HCT116 (cell line): ENCODE measurements at regions not wholly inside any gene's neighbourhood (a gene's known extent, or its start where the extent isn't known, plus 50 kb on each side); places are given as distances from the start of the nearest gene placed in this dataset.

Source experiments
- ATAC-seq: fragments of 200-7000 bp; cut with Tn5 transposase; 2 replicates; pipeline ENCODE4 v1.9.1; 2020; ENCODE audit warnings: mild to moderate bottlenecking, moderate library complexity
- BruUV-seq: library from RNA; stranded (reverse); fragments of 400-500 nt; replicated peaks from 2 replicates; lab custom pipeline; 2021; lab: Mats Ljungman, UMichigan
- CTCF ChIA-PET: fragments of 300-600 bp; sonication (Branson Sonifier 250); formaldehyde crosslinking; loops from one replicate; lab custom pipeline; 2021; ENCODE audit warnings: antibody characterized with exemption; lab: Charles Lee
- POLR2A ChIA-PET: fragments of 300-600, 350-600 bp; sonication (Branson Sonifier 250); formaldehyde crosslinking; loops from one replicate; lab custom pipeline; 2021; ENCODE audit warnings: antibody characterized with exemption; lab: Charles Lee
- RAD21 ChIA-PET, 2 experiments: fragments of 300-600 bp; sonication (Branson Sonifier 250); formaldehyde crosslinking; loops; one replicate each; lab custom pipeline; 2023; ENCODE audit warnings: low total read pairs in 2 of 2; ENCODE audit not compliant: uncharacterized antibody in 2 of 2, unreplicated experiment in 2 of 2, low non-redundant PET in 1 of 2; lab: Charles Lee
- DNase-seq: peaks from one replicate; pipeline ENCODE4 v3.0.0-alpha.2; 2010; ENCODE audit warnings: low read depth, low spot score
- H2AFZ ChIP-seq: fragments of 200-600 bp; shearing (Covaris generic), sonication (generic); 2 replicates; pipeline ENCODE4 v1.6.1; 2017; ENCODE audit warnings: low read depth, mixed run types, mixed read lengths, antibody characterized with exemption, low read length; ENCODE audit not compliant: poor library complexity, severe bottlenecking
- H3K27ac ChIP-seq: 2 replicates; pipeline ENCODE4 v1.5.1; 2012; ENCODE audit warnings: low read depth, low read length
- H3K27me3 ChIP-seq: fragments of 200-600 bp; sonication (generic); 2 replicates; pipeline ENCODE4 v1.6.1; 2016; ENCODE audit warnings: mixed run types, low read length, mixed read lengths; ENCODE audit not compliant: insufficient read depth
- H3K36me3 ChIP-seq, 2 experiments: fragments of 200-500 bp in 1 of 2; fragments of 200-600 bp in 1 of 2; sonication (Bioruptor generic) in 1 of 2; sonication (generic) in 1 of 2; 2 replicates each; pipeline versions ENCODE4 v1.5.1 to v1.6.1; 2014 to 2016; ENCODE audit warnings: low read length in 2 of 2, inconsistent platforms in 1 of 2, mixed read lengths in 1 of 2, mixed run types in 1 of 2; ENCODE audit not compliant: insufficient read depth in 2 of 2, control insufficient read depth in 1 of 2
- H3K4me1 ChIP-seq, 2 experiments: fragments of 200-600 bp in 1 of 2; sonication (generic) in 1 of 2; 2 replicates each; pipeline versions ENCODE4 v1.5.1 to v1.6.1; 2012 to 2017; ENCODE audit warnings: low read length in 2 of 2, inconsistent platforms in 1 of 2, mild to moderate bottlenecking in 1 of 2, mixed read lengths in 1 of 2, mixed run types in 1 of 2, moderate library complexity in 1 of 2; ENCODE audit not compliant: insufficient read depth in 2 of 2, control insufficient read depth in 1 of 2
- H3K4me2 ChIP-seq: fragments of 200-600 bp; sonication (generic); 2 replicates; pipeline ENCODE4 v1.6.1; 2017; ENCODE audit warnings: mixed run types, low read length, mixed read lengths
- H3K4me3 ChIP-seq, 2 experiments: fragments of 200-600 bp in 1 of 2; sonication (generic) in 1 of 2; replicated peaks in 1 of 2; 2 replicates each; pipeline ENCODE4 v1.5.1; 2011 to 2016; ENCODE audit warnings: low read length in 2 of 2, control low read depth in 1 of 2, low read depth in 1 of 2, mild to moderate bottlenecking in 1 of 2, mixed read lengths in 1 of 2, mixed run types in 1 of 2
- H3K79me2 ChIP-seq: fragments of 200-600 bp; sonication (generic); 2 replicates; pipeline ENCODE4 v1.6.1; 2017; ENCODE audit warnings: mild to moderate bottlenecking, mixed run types, low read length, moderate library complexity, mixed read lengths; ENCODE audit not compliant: insufficient read depth
- H3K9ac ChIP-seq: fragments of 200-600 bp; sonication (generic); 2 replicates; pipeline ENCODE4 v1.6.1; 2016; ENCODE audit warnings: low read length, mixed read lengths
- H3K9me2 ChIP-seq: fragments of 200-600 bp; sonication (generic), shearing (Covaris generic); 2 replicates; pipeline ENCODE4 v1.6.1; 2017; ENCODE audit warnings: mixed run types, mild to moderate bottlenecking, moderate library complexity; ENCODE audit not compliant: insufficient read depth
- H3K9me3 ChIP-seq, 2 experiments: fragments of 200-500 bp in 1 of 2; fragments of 200-600 bp in 1 of 2; sonication (Bioruptor generic) in 1 of 2; sonication (generic) in 1 of 2; 2 replicates each; pipeline ENCODE4 v1.6.1; 2014 to 2017; ENCODE audit warnings: low read length in 2 of 2, mixed read lengths in 2 of 2, inconsistent platforms in 1 of 2, low read depth in 1 of 2, mild to moderate bottlenecking in 1 of 2, mixed run types in 1 of 2, moderate library complexity in 1 of 2; ENCODE audit not compliant: control insufficient read depth in 1 of 2, insufficient read depth in 1 of 2
- H4K20me1 ChIP-seq: fragments of 200-600 bp; sonication (generic), shearing (Covaris generic); 2 replicates; pipeline ENCODE4 v1.6.1; 2017; ENCODE audit warnings: mixed run types, mild to moderate bottlenecking, moderate library complexity; ENCODE audit not compliant: insufficient read depth
- ATF3 ChIP-seq: IDR thresholded peaks from 2 replicates; pipeline ENCODE4 v1.6.1; 2012
- CBX3 ChIP-seq: IDR thresholded peaks from 2 replicates; pipeline ENCODE4 v1.6.1; 2012; ENCODE audit warnings: low read depth
- CTCF ChIP-seq, 3 experiments: fragments of 200-600 bp in 1 of 3; sonication (generic) in 1 of 3; IDR thresholded peaks in 2 of 3; conservative IDR thresholded peaks in 1 of 3; 2 replicates each; pipeline ENCODE4 v1.5.1; 2012 to 2017; ENCODE audit warnings: low read depth in 2 of 3, low read length in 2 of 3, antibody characterized with exemption in 1 of 3, borderline replicate concordance in 1 of 3, control low read depth in 1 of 3, mild to moderate bottlenecking in 1 of 3, mixed read lengths in 1 of 3, mixed run types in 1 of 3, moderate library complexity in 1 of 3; ENCODE audit not compliant: insufficient read depth in 1 of 3
- EGR1 ChIP-seq: IDR thresholded peaks from 2 replicates; pipeline ENCODE4 v1.6.1; 2012; ENCODE audit warnings: low read depth
- ELF1 ChIP-seq: IDR thresholded peaks from 2 replicates; pipeline ENCODE4 v1.6.1; 2012; ENCODE audit warnings: low read depth, borderline replicate concordance
- EZH2 ChIP-seq: fragments of 200-600 bp; sonication (generic); IDR thresholded peaks from 2 replicates; pipeline ENCODE4 v1.6.1; 2017; ENCODE audit warnings: antibody characterized with exemption, mixed run types
- EZH2phosphoT487 ChIP-seq: fragments of 200-600 bp; IDR thresholded peaks from 2 replicates; pipeline ENCODE4 v1.6.1; 2018; ENCODE audit warnings: antibody characterized with exemption, borderline replicate concordance
- FOSL1 ChIP-seq: IDR thresholded peaks from 2 replicates; pipeline ENCODE4 v1.6.1; 2012; ENCODE audit warnings: low read depth
- JUND ChIP-seq: IDR thresholded peaks from 2 replicates; pipeline ENCODE4 v1.6.1; 2012
- POLR2A ChIP-seq: IDR thresholded peaks from 2 replicates; pipeline ENCODE4 v1.7.0; 2011; ENCODE audit warnings: borderline replicate concordance; ENCODE audit not compliant: insufficient read depth, insufficient read length; ENCODE audit errors: extremely low read depth
- POLR2AphosphoS5 ChIP-seq: IDR thresholded peaks from 2 replicates; pipeline ENCODE4 v1.6.1; 2011; ENCODE audit warnings: mild to moderate bottlenecking, low read depth, low read length, moderate library complexity
- RAD21 ChIP-seq: IDR thresholded peaks from 2 replicates; pipeline ENCODE4 v1.6.1; 2012; ENCODE audit warnings: low read depth, mild to moderate bottlenecking
- SP1 ChIP-seq: IDR thresholded peaks from 2 replicates; pipeline ENCODE4 v1.6.1; 2012; ENCODE audit warnings: low read depth
- SRF ChIP-seq: IDR thresholded peaks from 2 replicates; pipeline ENCODE4 v1.6.1; 2012; ENCODE audit warnings: low read depth
- TCF7L2 ChIP-seq: IDR thresholded peaks from 2 replicates; pipeline ENCODE4 v1.7.0; 2011; ENCODE audit warnings: borderline replicate concordance, inconsistent platforms; ENCODE audit not compliant: insufficient read depth, insufficient read length; ENCODE audit errors: extremely low read depth
- ZFX ChIP-seq: fragments of 450-650 bp; IDR thresholded peaks from 2 replicates; pipeline ENCODE4 v1.6.1; 2017
- ZNF274 ChIP-seq: fragments of 200-500 bp; sonication (Bioruptor generic); IDR thresholded peaks from 2 replicates; pipeline ENCODE4 v1.6.1; 2014; ENCODE audit warnings: mild to moderate bottlenecking, low read depth, low read length, inconsistent platforms
- intact Hi-C: fragments of 100-400 bp; cut with micrococcal nuclease; formaldehyde crosslinking; loops from 2 replicates; pipeline ENCODE4 v1.10.0; 2022

DNA sequence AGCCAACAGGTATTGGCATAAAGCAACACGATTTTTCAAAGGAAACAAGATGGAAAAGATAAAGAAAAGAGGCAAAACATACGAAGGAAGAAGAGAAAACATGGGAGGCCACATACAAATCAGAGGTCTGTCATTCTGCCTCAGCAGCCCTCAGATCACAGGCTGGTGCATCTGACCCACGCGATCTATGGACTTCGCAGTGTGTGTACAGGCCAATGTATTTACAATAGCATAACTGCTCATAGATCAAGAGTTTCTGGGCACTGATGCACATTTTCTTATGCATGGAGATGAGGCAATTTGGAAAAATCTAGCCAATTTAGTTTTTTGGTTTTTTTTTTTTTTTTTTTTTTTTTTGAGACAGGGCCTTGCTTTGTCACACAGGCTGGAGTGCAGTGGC lies 245.4 kb downstream of the DUSP6 start:
- Histone ChIP-seq H3K4me3 (no peak overlapping the region), H3K4me1 (no peaks in the 10 kb centered on the region), H3K79me2 (no peaks in the 10 kb centered on the region), H3K27ac (no peak overlapping the region), H3K9ac (no peak overlapping the region), H3K36me3 (no peaks in the 10 kb centered on the region), H2AFZ (no peak overlapping the region), H3K9me2 (no peaks in the 10 kb centered on the region), H4K20me1 (no peaks in the 10 kb centered on the region), H3K9me3 (no peaks in the 10 kb centered on the region), H3K4me2 (no peak overlapping the region), H3K27me3 (no peaks in the 10 kb centered on the region)
- ChIA-PET RAD21 (no interaction called here), POLR2A (no interaction called here), CTCF (no interaction called here)
- DNase-seq (no peak), ATAC-seq (no peak)
- TF ChIP-seq EZH2phosphoT487 (no peak), CBX3 (no peak), JUND (no peak), ELF1 (no peak), CTCF (IDR thresholded peaks at IDR 0.05 in 2 of 3, conservative IDR thresholded peaks at IDR 0.05 in 1 of 3; ENCODE audit: borderline replicate concordance in 1 of 3, insufficient read depth in 1 of 3, low read depth in 2 of 3, low read length in 2 of 3) (no peak)
- intact Hi-C loops = no loop called here
- no TSS peak for BruUV-seq

GRCh38 chr12:89105243-89105642 lies 247.1 kb downstream of the DUSP6 start:
- TF ChIP-seq RAD21 (no peak), ZFX (no peak), EGR1 (no peak), JUND (no peak), CTCF (IDR thresholded peaks at IDR 0.05 in 2 of 3, conservative IDR thresholded peaks at IDR 0.05 in 1 of 3; ENCODE audit: borderline replicate concordance in 1 of 3, insufficient read depth in 1 of 3, low read depth in 2 of 3, low read length in 2 of 3) (no peak), ELF1 (no peak), EZH2 (no peak), POLR2AphosphoS5 (no peak), ATF3 (no peak), SRF (no peak), ZNF274 (no peak), FOSL1 (no peak), TCF7L2 (no peak), SP1 (no peak), POLR2A (no peak)
- Histone ChIP-seq H3K27ac (no peak overlapping the region), H3K9ac (no peak overlapping the region), H4K20me1 (no peaks in the 10 kb centered on the region), H3K79me2 (no peaks in the 10 kb centered on the region), H3K36me3 (no peaks in the 10 kb centered on the region), H3K9me3 (no peaks in the 10 kb centered on the region), H3K4me3 (no peak overlapping the region), H3K9me2 (no peaks in the 10 kb centered on the region), H3K4me1 (no peaks in the 10 kb centered on the region), H3K4me2 (no peak overlapping the region), H2AFZ (no peak overlapping the region), H3K27me3 (no peaks in the 10 kb centered on the region)
- RAD21 ChIA-PET = no interaction called here
- POLR2A ChIA-PET = interaction anchor here (1.5 kb wide), 1 partner anchor 242 kb away, joined by 3 read pairs; no protein-coding TSS in a partner anchor
- BruUV-seq = no TSS peak
- CTCF ChIA-PET = no interaction called here
- DNase-seq (no peak), ATAC-seq (no peak)
- intact Hi-C loops = no loop called here
